Stimulated activated CD8-positive, alpha-beta memory T cell treated with anti-CD3 and anti-CD28 coated beads, Interleukin-12 subunit alpha, Interleukin-12 subunit beta, amount 100 ng/mL, for 24 hours (primary cell): ENCODE measurements at regions not wholly inside any gene's neighbourhood (a gene's known extent, or its start where the extent isn't known, plus 50 kb on each side); places are given as distances from the start of the nearest gene placed in this dataset.
"Not testable (repeated sequence)": the region's sequence is repeated elsewhere in the genome, so short reads cannot be mapped to it uniquely, and the experiment has no call there.

Experiments
- DNase-seq: peaks from one replicate; pipeline ENCODE4 v3.0.0-alpha.2; 2020; ENCODE audit errors: extremely low read depth

GRCh38 chr12:13440844-13441243 lies 244.3 kb downstream of the EMP1 start:
- DNase-seq = no peak

- no peak for DNase-seq
These were observed 241.0 kb downstream of the EMP1 start for GRCh38 chr12:13437541-13437940.

GRCh38 chr12:13436696-13437391 lies 240.3 kb downstream of the EMP1 start:
- no peak for DNase-seq

- DNase-seq = no peak
These were observed 239.7 kb downstream of the EMP1 start for GRCh38 chr12:13436182-13436581.

- DNase-seq = no peak
These were observed 238.9 kb downstream of the EMP1 start for GRCh38 chr12:13435235-13435933.

GRCh38 chr12:13433768-13434167 lies 237.2 kb downstream of the EMP1 start:
- DNase-seq = no peak

GRCh38 chr12:13431041-13431440 lies 234.5 kb downstream of the EMP1 start:
- DNase-seq = no peak

GRCh38 chr12:13428538-13429265 lies 232.2 kb downstream of the EMP1 start:
- no peak for DNase-seq

GRCh38 chr12:13425766-13426165 lies 229.2 kb downstream of the EMP1 start:
- DNase-seq = no peak

- DNase-seq = no peak
These were observed 225.8 kb downstream of the EMP1 start for GRCh38 chr12:13422291-13422690.

- DNase-seq = no peak
These were observed 221.0 kb downstream of the EMP1 start for GRCh38 chr12:13417516-13417915.

- no peak for DNase-seq
These were observed 214.8 kb downstream of the EMP1 start for GRCh38 chr12:13411287-13411686.

- DNase-seq = no peak
These were observed 209.6 kb downstream of the EMP1 start for GRCh38 chr12:13405961-13406703.

GRCh38 chr12:13404631-13405473 lies 208.3 kb downstream of the EMP1 start:
- DNase-seq = no peak

- DNase-seq = no peak
These were observed 207.6 kb downstream of the EMP1 start for GRCh38 chr12:13404111-13404628.

- not testable (repeated sequence) for DNase-seq
These were observed 194.8 kb downstream of the EMP1 start for GRCh38 chr12:13391375-13391774.

- DNase-seq = no peak
These were observed 194.4 kb downstream of the EMP1 start for GRCh38 chr12:13390918-13391317.

GRCh38 chr12:13390381-13390861 lies 193.9 kb downstream of the EMP1 start:
- DNase-seq = no peak

GRCh38 chr12:13387101-13387500 lies 190.6 kb downstream of the EMP1 start:
- DNase-seq = no peak

- DNase-seq = no peak
These were observed 190.0 kb downstream of the EMP1 start for GRCh38 chr12:13386323-13387039.
